HG03108 (cell line): ENCODE measurements at regions not wholly inside any gene's neighbourhood (a gene's known extent, or its start where the extent isn't known, plus 50 kb on each side); places are given as distances from the start of the nearest gene placed in this dataset.

Source experiments
- ATAC-seq: cut with Tn5 transposase; IDR thresholded peaks from one replicate; pipeline ENCODE4 v1.9.1; 2021; ENCODE audit warnings: moderate library complexity; ENCODE audit not compliant: unreplicated experiment

- ATAC-seq: no peak
Observed at GRCh38 chr16:59320657-59321056, 586.5 kb upstream of the GOT2 start.

GRCh38 chr16:59319871-59320270 is 585.8 kb upstream of the GOT2 start:
- ATAC-seq: no peak

- ATAC-seq: no peak
Observed at GRCh38 chr16:59305850-59306249, 571.7 kb upstream of the GOT2 start.

GRCh38 chr16:59296888-59297287 is 562.8 kb upstream of the GOT2 start:
- no peak for ATAC-seq

- no peak for ATAC-seq
Observed at GRCh38 chr16:59295993-59296736, 562.0 kb upstream of the GOT2 start.

GRCh38 chr16:59295474-59295873 is 561.4 kb upstream of the GOT2 start:
- no peak for ATAC-seq

GRCh38 chr16:59290718-59291117 is 556.6 kb upstream of the GOT2 start:
- ATAC-seq: no peak

- no peak for ATAC-seq
Observed at GRCh38 chr16:59289151-59289550, 555.0 kb upstream of the GOT2 start.

GRCh38 chr16:59274141-59274540 is 540.0 kb upstream of the GOT2 start:
- ATAC-seq: no peak

- ATAC-seq: no peak
Observed at GRCh38 chr16:59263955-59264354, 529.8 kb upstream of the GOT2 start.

- ATAC-seq: no peak
Observed at GRCh38 chr16:59260892-59261291, 526.8 kb upstream of the GOT2 start.

GRCh38 chr16:59259950-59260319 is 525.8 kb upstream of the GOT2 start:
- ATAC-seq: no peak

GRCh38 chr16:59259074-59259949 is 525.2 kb upstream of the GOT2 start:
- ATAC-seq: no peak

GRCh38 chr16:59252317-59252716 is 518.2 kb upstream of the GOT2 start:
- no peak for ATAC-seq

GRCh38 chr16:59249011-59249410 is 514.9 kb upstream of the GOT2 start:
- ATAC-seq: no peak

GRCh38 chr16:59242556-59242955 is 508.4 kb upstream of the GOT2 start:
- no peak for ATAC-seq

GRCh38 chr16:59238246-59238645 is 504.1 kb upstream of the GOT2 start:
- no peak for ATAC-seq

- no peak for ATAC-seq
Observed at GRCh38 chr16:59236804-59237458, 502.8 kb upstream of the GOT2 start.

GRCh38 chr16:59224401-59224800 is 490.3 kb upstream of the GOT2 start:
- ATAC-seq: no peak

GRCh38 chr16:59220011-59220410 is 485.9 kb upstream of the GOT2 start:
- no peak for ATAC-seq

GRCh38 chr16:59216291-59216690 is 482.2 kb upstream of the GOT2 start:
- ATAC-seq: no peak

GRCh38 chr16:59214455-59214854 is 480.3 kb upstream of the GOT2 start:
- no peak for ATAC-seq
